Transverse colon (tissue), 4 donors: ENCODE measurements at regions not wholly inside any gene's neighbourhood (a gene's known extent, or its start where the extent isn't known, plus 50 kb on each side); places are given as distances from the start of the nearest gene placed in this dataset.

Experiments
- DNase-seq: peaks from one replicate; pipeline ENCODE4 v3.0.0-alpha.2; 2019
- H3K27ac ChIP-seq, 4 donors: fragments of 200-600 bp; sonication (generic); 2 replicates each; pipeline ENCODE4 v1.5.1; 2016 to 2018; ENCODE audit warnings: inconsistent platforms in 4 of 4
- H3K27me3 ChIP-seq: fragments of 200-600 bp; sonication (generic); 2 replicates; pipeline ENCODE4 v1.5.1; 2017; ENCODE audit warnings: inconsistent platforms
- H3K36me3 ChIP-seq, 4 donors: fragments of 200-600 bp; sonication (generic); 2 replicates each; pipeline ENCODE4 v1.5.1; 2017 to 2019; ENCODE audit warnings: inconsistent platforms in 4 of 4
- H3K4me1 ChIP-seq, 4 donors: fragments of 200-600 bp; sonication (generic); 2 replicates each; pipeline ENCODE4 v1.5.1; 2017 to 2020; ENCODE audit warnings: inconsistent platforms in 4 of 4
- H3K4me3 ChIP-seq, 4 donors: fragments of 200-600 bp; sonication (generic); 1 replicate in 1 of 4; 2 replicates in 3 of 4; pipeline versions ENCODE4 v1.5.1 to v1.6.1; 2017 to 2019; ENCODE audit warnings: inconsistent platforms in 4 of 4
- H3K9me3 ChIP-seq, 2 donors: fragments of 200-600 bp; sonication (generic); 2 replicates each; pipeline ENCODE4 v1.5.1; 2017 to 2019; ENCODE audit warnings: inconsistent platforms in 2 of 2
- EP300 ChIP-seq: sonication (generic); formaldehyde crosslinking; IDR thresholded peaks from one replicate; pipeline ENCODE4 v1.6.1; 2017; ENCODE audit warnings: antibody characterized with exemption, low read depth
- POLR2A ChIP-seq: fragments of 450-650 bp; IDR thresholded peaks from one replicate; pipeline ENCODE4 v1.6.1; 2016; ENCODE audit warnings: antibody characterized with exemption, mild to moderate bottlenecking, moderate library complexity
- POLR2AphosphoS5 ChIP-seq, 3 donors: sonication (generic); formaldehyde crosslinking; IDR thresholded peaks; one replicate each; pipeline ENCODE4 v1.6.1; 2016; ENCODE audit warnings: antibody characterized with exemption in 3 of 3
- WGBS, 2 donors: methylation state at CpG; one replicate each; pipeline ENCODE4 v1.1.5; 2018; ENCODE audit warnings: low coverage in 1 of 2; 5-methylcytosine and 5-hydroxymethylcytosine counted together
- in situ Hi-C, 4 donors: fragments of 200-750 bp; cut with MboI; loops; one replicate each; pipeline versions ENCODE4 v1.15.0 to v1.15.1; 2017; ENCODE audit warnings: low sequenced_read_pairs in 3 of 4, low pct_ligation_motif_present in 1 of 4, low pct_unique_long_range_greater_than_20kb in 1 of 4
- intact Hi-C: fragments of 100-400 bp; cut with DNase I; formaldehyde crosslinking; loops from one replicate; pipeline ENCODE4 v1.15.1; 2023; ENCODE audit warnings: low total_unique reads
- TF ChIP-seq, protein P1 (sequence below), 5 experiments: fragments of 200-600 bp in 3 of 5; fragments of 450-650 bp in 2 of 5; sonication (generic) in 3 of 5; IDR thresholded peaks; 1 replicate in 2 of 5; 2 replicates in 3 of 5; pipeline ENCODE4 v1.5.1; 2016 to 2017; ENCODE audit warnings: antibody characterized with exemption in 5 of 5, inconsistent platforms in 3 of 5, mild to moderate bottlenecking in 2 of 5, moderate library complexity in 1 of 5

DNA sequence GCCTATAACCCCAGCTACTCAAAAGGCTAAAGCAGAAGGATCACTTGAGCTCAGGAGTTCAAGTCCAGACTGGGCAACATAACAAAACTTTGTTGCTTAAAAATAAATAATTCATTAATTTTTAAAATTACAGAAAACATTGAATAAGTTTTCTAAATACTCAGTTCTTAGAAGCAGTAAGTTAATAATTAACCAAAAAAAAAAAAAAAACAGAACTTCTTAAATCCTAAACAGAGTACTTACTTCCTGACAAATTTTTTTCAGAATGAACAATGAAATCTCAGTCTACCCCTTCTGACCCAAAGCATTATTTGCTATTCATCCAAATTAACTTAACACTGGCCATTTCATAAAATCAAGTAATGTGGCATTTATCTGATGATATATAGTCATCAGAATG, 65.4 kb upstream of the ARHGAP32 start:
- peaks cover 0 to 22% (median 4%) of the 10 kb centered on the region in 4 donors for H3K4me1 ChIP-seq
- in situ Hi-C loops (no loop called here), intact Hi-C loops (no loop called here)
- no peaks in the 10 kb centered on the region for H3K36me3 ChIP-seq
- H3K9me3 ChIP-seq, result no peaks in the 10 kb centered on the region
- TF ChIP-seq EP300 (no peak), POLR2AphosphoS5 (IDR thresholded peaks at IDR 0.05) (no peak), POLR2A (no peak)
- TF ChIP-seq, protein P1, sequence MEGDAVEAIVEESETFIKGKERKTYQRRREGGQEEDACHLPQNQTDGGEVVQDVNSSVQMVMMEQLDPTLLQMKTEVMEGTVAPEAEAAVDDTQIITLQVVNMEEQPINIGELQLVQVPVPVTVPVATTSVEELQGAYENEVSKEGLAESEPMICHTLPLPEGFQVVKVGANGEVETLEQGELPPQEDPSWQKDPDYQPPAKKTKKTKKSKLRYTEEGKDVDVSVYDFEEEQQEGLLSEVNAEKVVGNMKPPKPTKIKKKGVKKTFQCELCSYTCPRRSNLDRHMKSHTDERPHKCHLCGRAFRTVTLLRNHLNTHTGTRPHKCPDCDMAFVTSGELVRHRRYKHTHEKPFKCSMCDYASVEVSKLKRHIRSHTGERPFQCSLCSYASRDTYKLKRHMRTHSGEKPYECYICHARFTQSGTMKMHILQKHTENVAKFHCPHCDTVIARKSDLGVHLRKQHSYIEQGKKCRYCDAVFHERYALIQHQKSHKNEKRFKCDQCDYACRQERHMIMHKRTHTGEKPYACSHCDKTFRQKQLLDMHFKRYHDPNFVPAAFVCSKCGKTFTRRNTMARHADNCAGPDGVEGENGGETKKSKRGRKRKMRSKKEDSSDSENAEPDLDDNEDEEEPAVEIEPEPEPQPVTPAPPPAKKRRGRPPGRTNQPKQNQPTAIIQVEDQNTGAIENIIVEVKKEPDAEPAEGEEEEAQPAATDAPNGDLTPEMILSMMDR (IDR thresholded peaks at IDR 0.05), result no peak
- H3K27ac ChIP-seq, result no peak overlapping the region
- no peak for DNase-seq
- H3K27me3 ChIP-seq, result no peaks in the 10 kb centered on the region
- H3K4me3 ChIP-seq, result no peak overlapping the region

DNA sequence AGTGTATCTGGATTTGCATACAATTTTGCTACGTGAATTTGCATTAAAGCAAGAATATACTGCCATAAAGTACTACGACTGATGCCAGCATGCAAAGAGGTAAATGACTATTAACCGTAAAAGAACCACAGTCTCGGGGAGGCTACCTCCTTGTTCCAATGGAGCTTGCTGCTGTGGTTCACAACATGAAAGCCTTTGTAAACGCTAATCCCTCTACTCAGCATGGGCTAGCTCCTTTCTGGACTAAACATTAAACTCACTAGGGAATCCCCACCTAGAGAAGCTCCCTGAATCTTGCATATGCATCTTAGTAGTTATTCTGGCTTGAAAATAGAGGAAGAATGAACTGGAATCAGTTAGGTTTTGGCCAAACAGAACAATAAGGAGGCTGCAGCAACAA, 60.5 kb upstream of the ARHGAP32 start:
- 60 to 85% methylated on average over 1 to 5 of the region's 5 CpGs for WGBS, 2 donors
- DNase-seq, result no peak
- intact Hi-C loops, result no loop called here
- TF ChIP-seq POLR2A (no peak), POLR2AphosphoS5 (IDR thresholded peaks at IDR 0.05) (no peak), EP300 (no peak)
- TF ChIP-seq, protein P1 (IDR thresholded peaks at IDR 0.05), result no peak
- Histone ChIP-seq H3K27me3 (no peaks in the 10 kb centered on the region), H3K4me3 (no peak overlapping the region), H3K36me3 (no peaks in the 10 kb centered on the region), H3K4me1 (peaks cover 0 to 9% (median 0%) of the 10 kb centered on the region in 4 donors), H3K27ac (no peak overlapping the region), H3K9me3 (no peaks in the 10 kb centered on the region)
- in situ Hi-C loops, result no loop called here

DNA sequence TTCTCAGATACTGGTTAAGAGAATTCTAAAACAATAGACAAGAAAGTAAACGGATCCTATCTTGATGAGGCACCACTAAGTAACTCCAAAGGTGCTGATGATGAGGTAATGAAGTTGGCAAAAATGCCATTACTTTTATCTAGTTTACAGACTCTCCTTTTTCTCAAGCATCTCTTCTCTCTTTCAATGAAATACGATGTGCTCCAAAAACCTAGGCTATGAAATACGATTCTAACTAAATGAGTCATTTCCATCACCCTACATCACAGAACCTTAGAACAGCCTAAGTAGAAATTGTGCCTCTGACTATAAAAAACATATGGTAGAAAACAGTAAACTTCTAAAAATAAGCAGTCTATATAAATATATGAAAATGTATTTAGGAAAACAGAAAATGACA, 58.9 kb upstream of the ARHGAP32 start:
- intact Hi-C loops, result no loop called here
- no peak for DNase-seq
- Histone ChIP-seq H3K27ac (no peak overlapping the region), H3K4me1 (peaks cover 0 to 9% (median 0%) of the 10 kb centered on the region in 4 donors), H3K36me3 (no peaks in the 10 kb centered on the region), H3K9me3 (no peaks in the 10 kb centered on the region), H3K27me3 (no peaks in the 10 kb centered on the region), H3K4me3 (no peak overlapping the region)
- WGBS, 2 donors, result 81 to 90% methylated on average over 3 of the region's 3 CpGs
- in situ Hi-C loops, result no loop called here
- TF ChIP-seq EP300, result no peak
- no peak for TF ChIP-seq POLR2A
- no peak for TF ChIP-seq POLR2AphosphoS5 (IDR thresholded peaks at IDR 0.05)
- TF ChIP-seq, protein P1 (IDR thresholded peaks at IDR 0.05), result no peak

DNA sequence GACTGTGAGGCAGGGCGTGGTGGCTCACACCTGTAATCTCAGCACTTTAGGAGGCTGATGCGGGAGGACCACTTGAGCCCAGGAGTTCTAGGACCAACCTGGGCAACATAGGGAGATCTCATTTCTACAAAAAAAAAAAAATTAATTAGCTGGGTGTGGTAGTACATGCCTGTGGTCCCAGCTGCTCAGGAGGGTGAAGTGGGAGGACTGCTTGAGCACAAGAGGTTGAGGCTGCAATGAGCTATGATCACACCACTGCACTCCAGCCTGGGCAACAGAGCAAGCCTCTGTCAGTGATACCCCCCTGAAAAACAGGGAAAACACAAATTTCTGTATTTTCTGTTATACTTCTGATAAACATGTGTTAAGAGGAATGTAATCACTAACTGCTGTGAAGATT, 57.8 kb upstream of the ARHGAP32 start:
- 86 to 89% methylated on average over 2 of the region's 2 CpGs for WGBS, 2 donors
- in situ Hi-C loops, result no loop called here
- H3K36me3 ChIP-seq, result no peaks in the 10 kb centered on the region

More for the DNA sequence above, 57.8 kb upstream of the ARHGAP32 start:
- Histone ChIP-seq H3K9me3 (no peaks in the 10 kb centered on the region), H3K27ac (no peak overlapping the region), H3K4me3 (no peak overlapping the region), H3K27me3 (no peaks in the 10 kb centered on the region), H3K4me1 (peaks cover 0 to 9% (median 0%) of the 10 kb centered on the region in 4 donors)
- no peak for TF ChIP-seq EP300
- no peak for TF ChIP-seq POLR2A
- TF ChIP-seq POLR2AphosphoS5 (IDR thresholded peaks at IDR 0.05), result no peak
- TF ChIP-seq, protein P1 (IDR thresholded peaks at IDR 0.05), result no peak
- intact Hi-C loops, result no loop called here
- no peak for DNase-seq
